Mucosa of descending colon (tissue), 3 donors: ENCODE measurements at regions not wholly inside any gene's neighbourhood (a gene's known extent, or its start where the extent isn't known, plus 50 kb on each side); places are given as distances from the start of the nearest gene placed in this dataset.
A peak's percentile ranks its signal among the peaks of the same experiment; 100 is the strongest.
"Not testable (repeated sequence)": the region's sequence is repeated elsewhere in the genome, so short reads cannot be mapped to it uniquely, and the experiment has no call there.

Experiments used
- ATAC-seq: fragments of 200-7000 bp; cut with Tn5 transposase; one replicate; pipeline ENCODE4 v1.9.1; 2020; ENCODE audit warnings: mild to moderate bottlenecking, moderate library complexity
- DNase-seq, 3 donors: peaks; one replicate each; pipeline ENCODE4 v3.0.0-alpha.2; 2020
- H3K36me3 ChIP-seq: fragments of 200-600 bp; one replicate; pipeline ENCODE4 v1.8.0; 2021; ENCODE audit warnings: low read depth, mild to moderate bottlenecking
- H3K4me1 ChIP-seq: fragments of 200-600 bp; one replicate; pipeline ENCODE4 v1.8.0; 2021; ENCODE audit warnings: low read depth, mild to moderate bottlenecking
- H3K4me3 ChIP-seq: fragments of 200-600 bp; one replicate; pipeline ENCODE4 v1.8.0; 2021; ENCODE audit warnings: mild to moderate bottlenecking
- H3K9me3 ChIP-seq: fragments of 200-600 bp; one replicate; pipeline ENCODE4 v1.8.0; 2021; ENCODE audit warnings: mild to moderate bottlenecking
- CTCF ChIP-seq: fragments of 200-600 bp; IDR thresholded peaks from one replicate; pipeline ENCODE4 v1.8.0; 2022; ENCODE audit warnings: antibody characterized with exemption, mild to moderate bottlenecking
- intact Hi-C, 2 donors: fragments of 100-400 bp; cut with DNase I in 1 of 2; cut with micrococcal nuclease in 1 of 2; formaldehyde crosslinking; loops; one replicate each; pipeline versions ENCODE4 v1.11.0 to v1.11.1; 2022; cut with DNase I, micrococcal nuclease
- donor health status: DM: no; HTN: no; CAD: no; lungs with moderate emphysema.
- donor health status: DM: no; HTN: no; CAD: no.
- donor health status: DM: no; HTN: yes; CAD: no.

GRCh38 chr19:14300303-14300702 lies 80.9 kb upstream of the ADGRE5 start:
- intact Hi-C loops, result no loop called here
- DNase-seq, result peak in 1 of 3 donors; percentile 10
- Histone ChIP-seq H3K36me3 (no peaks in the 10 kb centered on the region), H3K4me1 (no peaks in the 10 kb centered on the region), H3K9me3 (no peaks in the 10 kb centered on the region), H3K4me3 (no peak overlapping the region)
- ATAC-seq, result peak; percentile 67
- TF ChIP-seq CTCF, result no peak

- H3K36me3 ChIP-seq, H3K4me3 ChIP-seq, intact Hi-C loops, H3K4me1 ChIP-seq, ATAC-seq, H3K9me3 ChIP-seq, DNase-seq: not testable (repeated sequence)
Observed at GRCh38 chr19:14299224-14299827, 81.9 kb upstream of the ADGRE5 start.

GRCh38 chr19:14297883-14298576 lies 83.2 kb upstream of the ADGRE5 start:
- H3K4me3 ChIP-seq, ATAC-seq, intact Hi-C loops, H3K36me3 ChIP-seq, H3K9me3 ChIP-seq, DNase-seq, H3K4me1 ChIP-seq: not testable (repeated sequence)

GRCh38 chr19:14294974-14295373 lies 86.3 kb upstream of the ADGRE5 start:
- peak; percentile 47 for ATAC-seq
- DNase-seq, intact Hi-C loops, H3K36me3 ChIP-seq, H3K4me1 ChIP-seq, H3K9me3 ChIP-seq, H3K4me3 ChIP-seq: not testable (repeated sequence)

GRCh38 chr19:14293816-14294170 lies 87.5 kb upstream of the ADGRE5 start:
- H3K4me3 ChIP-seq, intact Hi-C loops: not testable (repeated sequence)

GRCh38 chr19:14293101-14293815 lies 87.3 kb upstream of the ADGRL1 start:
- H3K4me1 ChIP-seq, H3K4me3 ChIP-seq, H3K36me3 ChIP-seq, DNase-seq, ATAC-seq, H3K9me3 ChIP-seq, intact Hi-C loops: not testable (repeated sequence)

More at GRCh38 chr19:14293816-14294170, 87.5 kb upstream of the ADGRE5 start:
- H3K9me3 ChIP-seq, H3K36me3 ChIP-seq, DNase-seq, ATAC-seq, H3K4me1 ChIP-seq: not testable (repeated sequence)

- H3K9me3 ChIP-seq, H3K4me1 ChIP-seq, H3K4me3 ChIP-seq, DNase-seq, H3K36me3 ChIP-seq, ATAC-seq, intact Hi-C loops: not testable (repeated sequence)
Observed at GRCh38 chr19:14289810-14290209, 83.8 kb upstream of the ADGRL1 start.

GRCh38 chr19:14287837-14288236 lies 81.9 kb upstream of the ADGRL1 start:
- DNase-seq, H3K4me1 ChIP-seq, ATAC-seq, H3K9me3 ChIP-seq, H3K4me3 ChIP-seq, intact Hi-C loops, H3K36me3 ChIP-seq: not testable (repeated sequence)

GRCh38 chr19:14286594-14286993 lies 80.6 kb upstream of the ADGRL1 start:
- H3K36me3 ChIP-seq, H3K4me1 ChIP-seq, H3K9me3 ChIP-seq, H3K4me3 ChIP-seq, ATAC-seq, DNase-seq, intact Hi-C loops: not testable (repeated sequence)

GRCh38 chr19:14285726-14286125 lies 79.8 kb upstream of the ADGRL1 start:
- H3K9me3 ChIP-seq, DNase-seq, H3K4me3 ChIP-seq, intact Hi-C loops, ATAC-seq, H3K36me3 ChIP-seq, H3K4me1 ChIP-seq: not testable (repeated sequence)

- H3K4me1 ChIP-seq, DNase-seq, H3K9me3 ChIP-seq, intact Hi-C loops, H3K36me3 ChIP-seq, H3K4me3 ChIP-seq: not testable (repeated sequence)
- peak; percentile 44 for ATAC-seq
Observed at GRCh38 chr19:14283813-14284520, 78.0 kb upstream of the ADGRL1 start.

- H3K4me1 ChIP-seq, H3K36me3 ChIP-seq, intact Hi-C loops, ATAC-seq, DNase-seq, H3K4me3 ChIP-seq, H3K9me3 ChIP-seq: not testable (repeated sequence)
Observed at GRCh38 chr19:14279270-14279669, 73.3 kb upstream of the ADGRL1 start.
